ENCODE measurements at regions not wholly inside any gene's neighbourhood (a gene's known extent, or its start where the extent isn't known, plus 50 kb on each side); places are given as distances from the start of the nearest gene placed in this dataset.

GRCh38 chr22:33142282-33143055 is 84.3 kb upstream of the SYN3 start:
- TF ChIP-seq POLR2A (IDR thresholded peaks at IDR 0.05) (no peak), CTCF (IDR thresholded peaks at IDR 0.05) (no peak), EP300 (IDR thresholded peaks at IDR 0.05) (no peak)

All from ovary (tissue), 3 donors.